SK-N-SH (cell line): ENCODE measurements at regions not wholly inside any gene's neighbourhood (a gene's known extent, or its start where the extent isn't known, plus 50 kb on each side); places are given as distances from the start of the nearest gene placed in this dataset.

Experiments used
- CTCF ChIA-PET: fragments of 300-600, 350-600 bp; formaldehyde crosslinking; extraction: SDS; loops from one replicate; lab custom pipeline; 2021; lab: Yijun Ruan, JAX
- POLR2A ChIA-PET: fragments of 350-600 bp; sonication (Branson Sonifier 250); formaldehyde crosslinking; extraction: SDS; loops from one replicate; lab custom pipeline; 2020; ENCODE audit warnings: antibody characterized with exemption, inconsistent platforms; lab: Yijun Ruan, JAX
- DNase-seq: peaks from one replicate; pipeline ENCODE4 v3.0.0; 2012
- H2AFZ ChIP-seq: fragments of 200-600 bp; sonication (generic); 2 replicates; pipeline ENCODE4 v1.8.1; 2016; ENCODE audit warnings: antibody characterized with exemption, mild to moderate bottlenecking, low read depth
- H3F3A ChIP-seq: fragments of 200-600 bp; sonication (generic); replicated peaks from 2 replicates; pipeline ENCODE3; 2016; ENCODE audit warnings: antibody characterized with exemption, mild to moderate bottlenecking; ENCODE audit not compliant: insufficient read depth
- H3K27ac ChIP-seq, 2 experiments: fragments of 200-500 bp in 1 of 2; fragments of 200-600 bp in 1 of 2; sonication (Bioruptor generic) in 1 of 2; sonication (generic), shearing (Covaris generic) in 1 of 2; 2 replicates each; pipeline versions ENCODE4 v1.5.1 to v1.6.1; 2014 to 2016; ENCODE audit warnings: low read depth in 2 of 2, inconsistent platforms in 1 of 2, low read length in 1 of 2, mild to moderate bottlenecking in 1 of 2, mixed read lengths in 1 of 2
- H3K27me3 ChIP-seq: fragments of 200-600 bp; sonication (generic), shearing (Covaris generic); 2 replicates; pipeline ENCODE4 v1.6.1; 2016; ENCODE audit warnings: mixed run types; ENCODE audit not compliant: insufficient read depth
- H3K36me3 ChIP-seq, 2 experiments: fragments of 200-500 bp in 1 of 2; fragments of 200-600 bp in 1 of 2; sonication (Bioruptor generic) in 1 of 2; sonication (generic) in 1 of 2; replicated peaks in 1 of 2; 2 replicates each; pipeline versions ENCODE3 to v1.5.1; 2014 to 2016; ENCODE audit warnings: low read length in 1 of 2, mild to moderate bottlenecking in 1 of 2; ENCODE audit not compliant: insufficient read depth in 2 of 2, control insufficient read depth in 1 of 2
- H3K4me1 ChIP-seq, 2 experiments: fragments of 200-500 bp in 1 of 2; fragments of 200-600 bp in 1 of 2; sonication (Bioruptor generic) in 1 of 2; sonication (generic), shearing (Covaris generic) in 1 of 2; 2 replicates each; pipeline versions ENCODE4 v1.5.1 to v1.6.1; 2014 to 2016; ENCODE audit warnings: low read depth in 1 of 2, low read length in 1 of 2, mixed run types in 1 of 2; ENCODE audit not compliant: insufficient read depth in 2 of 2, control insufficient read depth in 1 of 2
- H3K4me2 ChIP-seq: fragments of 200-600 bp; sonication (generic), shearing (Covaris generic); 2 replicates; pipeline ENCODE4 v1.6.1; 2017; ENCODE audit warnings: mixed run types
- H3K4me3 ChIP-seq, 2 experiments: fragments of 200-500 bp in 1 of 2; fragments of 200-600 bp in 1 of 2; sonication (Bioruptor generic) in 1 of 2; sonication (generic), shearing (Covaris generic) in 1 of 2; 2 replicates each; pipeline versions ENCODE4 v1.5.1 to v1.8.1; 2014 to 2016; ENCODE audit warnings: low read depth in 2 of 2, inconsistent platforms in 1 of 2, low read length in 1 of 2, mild to moderate bottlenecking in 1 of 2, mixed read lengths in 1 of 2, moderate library complexity in 1 of 2
- H3K79me2 ChIP-seq: fragments of 200-600 bp; sonication (generic); 2 replicates; pipeline ENCODE4 v1.8.1; 2017; ENCODE audit warnings: mild to moderate bottlenecking; ENCODE audit not compliant: insufficient read depth
- H3K9ac ChIP-seq: fragments of 200-600 bp; sonication (generic); 2 replicates; pipeline ENCODE4 v1.6.1; 2017; ENCODE audit warnings: mixed run types
- H3K9me2 ChIP-seq: fragments of 200-600 bp; sonication (generic); 2 replicates; pipeline ENCODE4 v1.6.1; 2017; ENCODE audit warnings: mixed run types
- H3K9me3 ChIP-seq: fragments of 200-600 bp; sonication (generic); 2 replicates; pipeline ENCODE4 v1.6.1; 2017; ENCODE audit warnings: mixed run types, mild to moderate bottlenecking, moderate library complexity
- H4K20me1 ChIP-seq: fragments of 200-600 bp; sonication (generic); 2 replicates; pipeline ENCODE4 v1.6.1; 2017; ENCODE audit warnings: mild to moderate bottlenecking, mixed run types; ENCODE audit not compliant: insufficient read depth
- CHD2 ChIP-seq: fragments of 150-350 bp; IDR thresholded peaks from 2 replicates; pipeline ENCODE4 v1.6.1; 2018; ENCODE audit warnings: low read length; ENCODE audit not compliant: partially characterized antibody
- ELF1 ChIP-seq: IDR thresholded peaks from 2 replicates; pipeline ENCODE4 v1.4.0; 2012
- EP300 ChIP-seq, 2 experiments: IDR thresholded peaks; 2 replicates each; pipeline versions ENCODE4 v1.4.0 to v1.6.1; 2012; ENCODE audit warnings: borderline replicate concordance in 1 of 2, low read depth in 1 of 2, low read length in 1 of 2
- NFIC ChIP-seq: IDR thresholded peaks from 2 replicates; pipeline ENCODE4 v1.4.0; 2012; ENCODE audit warnings: borderline replicate concordance
- NRF1 ChIP-seq: IDR thresholded peaks from 2 replicates; pipeline ENCODE4 v1.6.1; 2012; ENCODE audit warnings: low read depth, mild to moderate bottlenecking, low read length
- RFX5 ChIP-seq: IDR thresholded peaks from 2 replicates; pipeline ENCODE4 v1.6.1; 2012; ENCODE audit warnings: mild to moderate bottlenecking, improper control_type of control experiment, low read length
- TAF1 ChIP-seq: IDR thresholded peaks from 2 replicates; pipeline ENCODE4 v1.6.1; 2012; ENCODE audit warnings: low read depth, mild to moderate bottlenecking, low read length, moderate library complexity, borderline replicate concordance
- TEAD4 ChIP-seq: IDR thresholded peaks from 2 replicates; pipeline ENCODE4 v1.4.0; 2012; ENCODE audit warnings: mild to moderate bottlenecking, borderline replicate concordance; ENCODE audit not compliant: insufficient read depth
- YY1 ChIP-seq: IDR thresholded peaks from 2 replicates; pipeline ENCODE4 v1.4.0; 2012; ENCODE audit warnings: low read depth, mild to moderate bottlenecking
- WGBS: methylation state at CpG from one replicate; pipeline ENCODE4 v1.1.6; 2017; ENCODE audit warnings: low lambda C conversion rate; 5-methylcytosine and 5-hydroxymethylcytosine counted together
- TF ChIP-seq, protein P1 (sequence below): fragments of 150-350 bp; IDR thresholded peaks from 2 replicates; pipeline ENCODE4 v1.6.1; 2016; ENCODE audit warnings: mild to moderate bottlenecking, low read depth, low read length
- TF ChIP-seq, protein P2 (sequence below): IDR thresholded peaks from 2 replicates; pipeline ENCODE4; 2012
- TF ChIP-seq, protein P3 (sequence below): fragments of 150-350 bp; IDR thresholded peaks from 2 replicates; pipeline ENCODE4 v1.6.1; 2017; ENCODE audit warnings: antibody characterized with exemption, low read length, low read depth, borderline replicate concordance
- TF ChIP-seq, protein P4 (sequence below): IDR thresholded peaks from 2 replicates; pipeline ENCODE4 v1.4.0; 2012; ENCODE audit warnings: low read depth, borderline replicate concordance
- TF ChIP-seq, protein P5 (sequence below): fragments of 200-600 bp; sonication (generic); IDR thresholded peaks from 2 replicates; pipeline ENCODE4 v1.6.1; 2017; ENCODE audit warnings: antibody characterized with exemption, mild to moderate bottlenecking, moderate library complexity

DNA sequence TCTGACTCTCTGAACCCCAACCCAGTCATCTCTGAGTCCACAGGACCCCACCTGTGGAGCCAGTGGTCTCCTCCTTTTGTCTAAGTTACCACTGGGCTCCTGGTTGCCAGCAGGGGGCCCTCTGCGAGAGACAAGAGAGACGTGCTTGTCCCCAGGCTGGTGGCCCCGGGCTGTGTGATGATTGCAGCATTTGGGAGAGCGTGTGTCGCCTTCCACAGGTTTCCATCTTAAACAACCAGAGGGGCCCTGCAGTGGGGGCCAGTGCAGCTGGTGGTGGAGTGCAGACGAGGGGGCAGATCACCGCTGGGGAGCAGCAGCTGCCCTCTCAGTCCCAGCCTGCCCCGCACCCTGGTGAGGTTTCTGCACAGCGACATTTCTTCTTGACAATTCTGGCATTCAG is 122.4 kb upstream of the PPP2R2D start:
- Histone ChIP-seq H3K9ac (no peak overlapping the region), H3K9me3 (no peaks in the 10 kb centered on the region), H3K4me3 (no peak overlapping the region), H2AFZ (no peak overlapping the region), H3K4me2 (no peak overlapping the region), H3K9me2 (no peaks in the 10 kb centered on the region), H3K79me2 (no peaks in the 10 kb centered on the region), H3K36me3 (no peaks in the 10 kb centered on the region), H3K4me1 (peaks cover 0 to 3% of the 10 kb centered on the region in 2 experiments; a peak in 1 of 4 replicates), H4K20me1 (no peaks in the 10 kb centered on the region), H3K27me3 (no peaks in the 10 kb centered on the region), H3F3A (no peaks in the 10 kb centered on the region), H3K27ac (no peak overlapping the region)
- WGBS = 27% methylated on average over 7 of the region's 9 CpGs
- CTCF ChIA-PET = no interaction called here
- TF ChIP-seq NRF1 (no peak), NFIC (no peak), EP300 (IDR thresholded peaks at IDR 0.05; ENCODE audit: borderline replicate concordance in 1 of 2, low read depth in 1 of 2, low read length in 1 of 2) (no peak), TAF1 (no peak), TEAD4 (no peak), RFX5 (no peak), YY1 (no peak), CHD2 (no peak), ELF1 (no peak)
- TF ChIP-seq, protein P1, sequence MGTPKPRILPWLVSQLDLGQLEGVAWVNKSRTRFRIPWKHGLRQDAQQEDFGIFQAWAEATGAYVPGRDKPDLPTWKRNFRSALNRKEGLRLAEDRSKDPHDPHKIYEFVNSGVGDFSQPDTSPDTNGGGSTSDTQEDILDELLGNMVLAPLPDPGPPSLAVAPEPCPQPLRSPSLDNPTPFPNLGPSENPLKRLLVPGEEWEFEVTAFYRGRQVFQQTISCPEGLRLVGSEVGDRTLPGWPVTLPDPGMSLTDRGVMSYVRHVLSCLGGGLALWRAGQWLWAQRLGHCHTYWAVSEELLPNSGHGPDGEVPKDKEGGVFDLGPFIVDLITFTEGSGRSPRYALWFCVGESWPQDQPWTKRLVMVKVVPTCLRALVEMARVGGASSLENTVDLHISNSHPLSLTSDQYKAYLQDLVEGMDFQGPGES = no peak
- TF ChIP-seq, protein P2, sequence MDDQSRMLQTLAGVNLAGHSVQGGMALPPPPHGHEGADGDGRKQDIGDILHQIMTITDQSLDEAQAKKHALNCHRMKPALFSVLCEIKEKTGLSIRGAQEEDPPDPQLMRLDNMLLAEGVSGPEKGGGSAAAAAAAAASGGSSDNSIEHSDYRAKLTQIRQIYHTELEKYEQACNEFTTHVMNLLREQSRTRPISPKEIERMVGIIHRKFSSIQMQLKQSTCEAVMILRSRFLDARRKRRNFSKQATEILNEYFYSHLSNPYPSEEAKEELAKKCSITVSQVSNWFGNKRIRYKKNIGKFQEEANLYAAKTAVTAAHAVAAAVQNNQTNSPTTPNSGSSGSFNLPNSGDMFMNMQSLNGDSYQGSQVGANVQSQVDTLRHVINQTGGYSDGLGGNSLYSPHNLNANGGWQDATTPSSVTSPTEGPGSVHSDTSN = no peak
- TF ChIP-seq, protein P3, sequence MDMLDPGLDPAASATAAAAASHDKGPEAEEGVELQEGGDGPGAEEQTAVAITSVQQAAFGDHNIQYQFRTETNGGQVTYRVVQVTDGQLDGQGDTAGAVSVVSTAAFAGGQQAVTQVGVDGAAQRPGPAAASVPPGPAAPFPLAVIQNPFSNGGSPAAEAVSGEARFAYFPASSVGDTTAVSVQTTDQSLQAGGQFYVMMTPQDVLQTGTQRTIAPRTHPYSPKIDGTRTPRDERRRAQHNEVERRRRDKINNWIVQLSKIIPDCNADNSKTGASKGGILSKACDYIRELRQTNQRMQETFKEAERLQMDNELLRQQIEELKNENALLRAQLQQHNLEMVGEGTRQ = no peak
- TF ChIP-seq, protein P4, sequence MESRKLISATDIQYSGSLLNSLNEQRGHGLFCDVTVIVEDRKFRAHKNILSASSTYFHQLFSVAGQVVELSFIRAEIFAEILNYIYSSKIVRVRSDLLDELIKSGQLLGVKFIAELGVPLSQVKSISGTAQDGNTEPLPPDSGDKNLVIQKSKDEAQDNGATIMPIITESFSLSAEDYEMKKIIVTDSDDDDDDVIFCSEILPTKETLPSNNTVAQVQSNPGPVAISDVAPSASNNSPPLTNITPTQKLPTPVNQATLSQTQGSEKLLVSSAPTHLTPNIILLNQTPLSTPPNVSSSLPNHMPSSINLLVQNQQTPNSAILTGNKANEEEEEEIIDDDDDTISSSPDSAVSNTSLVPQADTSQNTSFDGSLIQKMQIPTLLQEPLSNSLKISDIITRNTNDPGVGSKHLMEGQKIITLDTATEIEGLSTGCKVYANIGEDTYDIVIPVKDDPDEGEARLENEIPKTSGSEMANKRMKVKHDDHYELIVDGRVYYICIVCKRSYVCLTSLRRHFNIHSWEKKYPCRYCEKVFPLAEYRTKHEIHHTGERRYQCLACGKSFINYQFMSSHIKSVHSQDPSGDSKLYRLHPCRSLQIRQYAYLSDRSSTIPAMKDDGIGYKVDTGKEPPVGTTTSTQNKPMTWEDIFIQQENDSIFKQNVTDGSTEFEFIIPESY = no peak
- TF ChIP-seq, protein P5, sequence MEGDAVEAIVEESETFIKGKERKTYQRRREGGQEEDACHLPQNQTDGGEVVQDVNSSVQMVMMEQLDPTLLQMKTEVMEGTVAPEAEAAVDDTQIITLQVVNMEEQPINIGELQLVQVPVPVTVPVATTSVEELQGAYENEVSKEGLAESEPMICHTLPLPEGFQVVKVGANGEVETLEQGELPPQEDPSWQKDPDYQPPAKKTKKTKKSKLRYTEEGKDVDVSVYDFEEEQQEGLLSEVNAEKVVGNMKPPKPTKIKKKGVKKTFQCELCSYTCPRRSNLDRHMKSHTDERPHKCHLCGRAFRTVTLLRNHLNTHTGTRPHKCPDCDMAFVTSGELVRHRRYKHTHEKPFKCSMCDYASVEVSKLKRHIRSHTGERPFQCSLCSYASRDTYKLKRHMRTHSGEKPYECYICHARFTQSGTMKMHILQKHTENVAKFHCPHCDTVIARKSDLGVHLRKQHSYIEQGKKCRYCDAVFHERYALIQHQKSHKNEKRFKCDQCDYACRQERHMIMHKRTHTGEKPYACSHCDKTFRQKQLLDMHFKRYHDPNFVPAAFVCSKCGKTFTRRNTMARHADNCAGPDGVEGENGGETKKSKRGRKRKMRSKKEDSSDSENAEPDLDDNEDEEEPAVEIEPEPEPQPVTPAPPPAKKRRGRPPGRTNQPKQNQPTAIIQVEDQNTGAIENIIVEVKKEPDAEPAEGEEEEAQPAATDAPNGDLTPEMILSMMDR = no peak
- POLR2A ChIA-PET = no interaction called here
- no peak for DNase-seq
